HepG2 (cell line): ENCODE measurements at regions not wholly inside any gene's neighbourhood (a gene's known extent, or its start where the extent isn't known, plus 50 kb on each side); places are given as distances from the start of the nearest gene placed in this dataset.

Source experiments
- ARNTL ChIP-seq: sonication (generic); formaldehyde crosslinking; IDR thresholded peaks from 2 replicates; pipeline ENCODE4 v1.4.0; 2020; ENCODE audit warnings: mild to moderate bottlenecking, missing genetic modification reagents
- CEBPG ChIP-seq: IDR thresholded peaks from 2 replicates; pipeline ENCODE4 v1.6.1; 2016
- ELF3 ChIP-seq: IDR thresholded peaks from 2 replicates; pipeline ENCODE4 v1.6.1; 2016; ENCODE audit warnings: missing genetic modification reagents, missing compliant biosample characterization
- FOXP4 ChIP-seq: sonication (generic); formaldehyde crosslinking; IDR thresholded peaks from 2 replicates; pipeline ENCODE4 v1.4.0; 2020; ENCODE audit warnings: missing genetic modification reagents
- NBN ChIP-seq: fragments of 450-650 bp; conservative IDR thresholded peaks from 2 replicates; pipeline ENCODE4 v1.6.1; 2017
- NFKBIZ ChIP-seq: IDR thresholded peaks from 2 replicates; pipeline ENCODE4 v1.6.1; 2018; ENCODE audit warnings: missing genetic modification reagents, missing compliant biosample characterization
- RARA ChIP-seq: IDR thresholded peaks from 2 replicates; pipeline ENCODE4 v1.6.1; 2016; ENCODE audit warnings: missing genetic modification reagents, missing compliant biosample characterization
- RERE ChIP-seq: IDR thresholded peaks from 2 replicates; pipeline ENCODE4 v1.6.1; 2016; ENCODE audit warnings: low read depth, missing genetic modification reagents, missing compliant biosample characterization
- SKIL ChIP-seq: sonication (generic); formaldehyde crosslinking; IDR thresholded peaks from 2 replicates; pipeline ENCODE4 v1.8.0; 2022; ENCODE audit warnings: missing genetic modification reagents, mild to moderate bottlenecking, moderate library complexity, borderline replicate concordance
- TOE1 ChIP-seq: sonication (generic); formaldehyde crosslinking; IDR thresholded peaks from 2 replicates; pipeline ENCODE4 v1.4.0; 2020; ENCODE audit warnings: mild to moderate bottlenecking, missing genetic modification reagents
- TOPORS ChIP-seq: sonication (generic); formaldehyde crosslinking; IDR thresholded peaks from 2 replicates; pipeline ENCODE4 v1.8.0; 2023; ENCODE audit warnings: mild to moderate bottlenecking, missing genetic modification reagents
- TP53 ChIP-seq: sonication (generic); formaldehyde crosslinking; conservative IDR thresholded peaks from 2 replicates; pipeline ENCODE4 v1.4.0; 2020; ENCODE audit warnings: missing genetic modification reagents
- ZBED4 ChIP-seq: sonication (generic); formaldehyde crosslinking; IDR thresholded peaks from 2 replicates; pipeline ENCODE4 v1.4.0; 2020; ENCODE audit warnings: missing genetic modification reagents, borderline replicate concordance
- ZBTB42 ChIP-seq: sonication (generic); formaldehyde crosslinking; IDR thresholded peaks from 2 replicates; pipeline ENCODE4 v1.5.0; 2020; ENCODE audit warnings: mild to moderate bottlenecking, missing genetic modification reagents
- ZNF124 ChIP-seq: sonication (generic); formaldehyde crosslinking; IDR thresholded peaks from 2 replicates; pipeline ENCODE4 v1.4.0; 2020; ENCODE audit warnings: missing genetic modification reagents
- ZNF510 ChIP-seq: sonication (generic); formaldehyde crosslinking; IDR thresholded peaks from 2 replicates; pipeline ENCODE4 v1.4.0; 2020; ENCODE audit warnings: low read depth, mild to moderate bottlenecking, missing genetic modification reagents
- ZNF615 ChIP-seq: sonication (generic); formaldehyde crosslinking; IDR thresholded peaks from 2 replicates; pipeline ENCODE4 v1.5.0; 2020; ENCODE audit warnings: mild to moderate bottlenecking, missing genetic modification reagents, borderline replicate concordance
- ZNF674 ChIP-seq: sonication (generic); formaldehyde crosslinking; IDR thresholded peaks from 2 replicates; pipeline ENCODE4 v1.5.0; 2020; ENCODE audit warnings: low read depth, mild to moderate bottlenecking, missing genetic modification reagents
- ZSCAN20 ChIP-seq: sonication (generic); formaldehyde crosslinking; IDR thresholded peaks from 2 replicates; pipeline ENCODE4 v1.4.0; 2020; ENCODE audit warnings: missing genetic modification reagents, mild to moderate bottlenecking, borderline replicate concordance

- TF ChIP-seq ZBED4 (CRISPR knock-in tag) (no peak), ZNF124 (CRISPR knock-in tag) (no peak), ZNF615 (no peak), NFKBIZ (CRISPR knock-in tag) (no peak), NBN (no peak), TP53 (CRISPR knock-in tag) (no peak), TOPORS (CRISPR knock-in tag) (no peak), ARNTL (CRISPR knock-in tag) (no peak), ZSCAN20 (CRISPR knock-in tag) (no peak), ZBTB42 (CRISPR knock-in tag) (no peak), CEBPG (CRISPR knock-in tag) (peak; percentile 39), TOE1 (CRISPR knock-in tag) (no peak), ELF3 (CRISPR knock-in tag) (0 out of 2 replicates have a peak, but pooled peaks have one; percentile 21), SKIL (peak; percentile 87), RARA (CRISPR knock-in tag) (peak; percentile 84), FOXP4 (CRISPR knock-in tag) (no peak), ZNF510 (CRISPR knock-in tag) (no peak), RERE (no peak), ZNF674 (CRISPR knock-in tag) (no peak)
These were observed 123.9 kb downstream of the BCOR start (continued) for GRCh38 chrX:39973810-39974209.
